Posterior vena cava (tissue), 2 donors: ENCODE measurements at regions not wholly inside any gene's neighbourhood (a gene's known extent, or its start where the extent isn't known, plus 50 kb on each side); places are given as distances from the start of the nearest gene placed in this dataset.

Experiments
- DNase-seq: peaks from one replicate; pipeline ENCODE4 v3.0.0-alpha.2; 2020; ENCODE audit warnings: low spot score
- intact Hi-C, 2 donors: fragments of 100-400 bp; cut with DNase I; formaldehyde crosslinking; loops; one replicate each; pipeline versions ENCODE4 v1.14.1 to v1.14.2; 2022 to 2023
- donor health status: DM: yes; HTN: yes; CAD: no.
- donor health status: DM: yes; HTN: yes; CAD: no.

- intact Hi-C loops = loop anchor here in 1 of 2 donors (10.0 kb wide), 1 partner anchor 698 kb away; no protein-coding TSS in a partner anchor
- DNase-seq = no peak
These were observed 55.3 kb upstream of the ZRANB1 start for GRCh38 chr10:124886610-124887009.

DNA sequence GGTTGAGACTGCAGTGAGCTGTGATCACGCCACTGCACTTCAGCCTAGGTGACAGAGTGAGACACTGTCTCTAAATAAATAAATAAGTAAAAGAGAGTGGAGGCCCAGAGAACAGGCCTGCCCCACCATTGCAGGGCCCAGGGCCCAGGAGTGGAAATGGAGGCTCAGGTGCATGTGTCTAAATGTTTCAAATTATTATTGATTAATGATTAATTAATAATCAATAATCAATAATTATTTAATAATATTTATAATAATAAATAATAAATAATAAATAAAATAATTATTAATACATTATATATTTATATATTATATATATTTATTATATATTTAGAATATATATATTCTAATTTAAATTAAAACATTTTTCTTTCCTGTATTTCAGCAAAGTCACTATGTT is 53.7 kb upstream of the ZRANB1 start:
- no peak for DNase-seq
- intact Hi-C loops = loop anchor here in 1 of 2 donors (10.0 kb wide), 1 partner anchor 697 kb away; no protein-coding TSS in a partner anchor

- intact Hi-C loops = no loop called here
- no peak for DNase-seq
These were observed 49.9 kb upstream of the ZRANB1 start for GRCh38 chr10:124892031-124892430.
